Smooth muscle cell (in vitro differentiated cells): ENCODE measurements at regions not wholly inside any gene's neighbourhood (a gene's known extent, or its start where the extent isn't known, plus 50 kb on each side); places are given as distances from the start of the nearest gene placed in this dataset.

ENCODE experiments used
- DNase-seq: peaks from one replicate; lab custom pipeline; 2025; ENCODE audit not compliant: unreplicated experiment; lab: John Stamatoyannopoulos, UW
- H2AFZ ChIP-seq: fragments of 200-600 bp; sonication (generic); 2 replicates; pipeline ENCODE4 v1.6.0; 2016; ENCODE audit warnings: antibody characterized with exemption, low read depth, mild to moderate bottlenecking
- H3F3A ChIP-seq: fragments of 200-600 bp; sonication (generic); 2 replicates; pipeline ENCODE4 v1.6.0; 2017; ENCODE audit warnings: antibody characterized with exemption, low read depth
- H3K27ac ChIP-seq: fragments of 200-600 bp; sonication (generic); 2 replicates; pipeline ENCODE4 v1.5.1; 2016; ENCODE audit warnings: low read depth, mild to moderate bottlenecking
- H3K27me3 ChIP-seq: fragments of 200-600 bp; sonication (generic); 2 replicates; pipeline ENCODE4 v1.6.1; 2016; ENCODE audit warnings: low read depth, mild to moderate bottlenecking
- H3K36me3 ChIP-seq: fragments of 200-600 bp; sonication (generic); 2 replicates; pipeline ENCODE4 v1.5.1; 2016; ENCODE audit warnings: low read depth
- H3K4me1 ChIP-seq: fragments of 200-600 bp; sonication (generic); 2 replicates; pipeline ENCODE4 v1.5.1; 2016; ENCODE audit warnings: low read depth
- H3K4me2 ChIP-seq: fragments of 200-600 bp; sonication (generic); 2 replicates; pipeline ENCODE4 v1.6.0; 2016; ENCODE audit warnings: mild to moderate bottlenecking
- H3K4me3 ChIP-seq: fragments of 200-600 bp; sonication (generic); 2 replicates; pipeline ENCODE4 v1.5.1; 2016; ENCODE audit warnings: mild to moderate bottlenecking
- H3K79me2 ChIP-seq: fragments of 200-600 bp; sonication (generic); 2 replicates; pipeline ENCODE4 v1.6.0; 2016; ENCODE audit warnings: low read depth, mild to moderate bottlenecking
- H3K9ac ChIP-seq: fragments of 200-600 bp; sonication (generic); 2 replicates; pipeline ENCODE4 v1.6.0; 2016; ENCODE audit warnings: low read depth
- H3K9me3 ChIP-seq: fragments of 200-600 bp; sonication (generic); replicated peaks from 2 replicates; pipeline ENCODE4 v1.5.1; 2016; ENCODE audit warnings: low read depth
- H4K20me1 ChIP-seq: fragments of 200-600 bp; sonication (generic); 2 replicates; pipeline ENCODE4 v1.6.0; 2016; ENCODE audit warnings: low read depth
- WGBS: methylation state at CpG from one replicate; pipeline ENCODE4 v1.1.7; 2016; ENCODE audit warnings: low lambda C conversion rate; 5-methylcytosine and 5-hydroxymethylcytosine counted together
- TF ChIP-seq, protein P1 (sequence below): fragments of 200-600 bp; sonication (generic); IDR thresholded peaks from 2 replicates; pipeline ENCODE4 v1.5.1; 2017; ENCODE audit warnings: borderline replicate concordance, mild to moderate bottlenecking, antibody characterized with exemption; ENCODE audit not compliant: insufficient read depth, poor library complexity, severe bottlenecking

DNA sequence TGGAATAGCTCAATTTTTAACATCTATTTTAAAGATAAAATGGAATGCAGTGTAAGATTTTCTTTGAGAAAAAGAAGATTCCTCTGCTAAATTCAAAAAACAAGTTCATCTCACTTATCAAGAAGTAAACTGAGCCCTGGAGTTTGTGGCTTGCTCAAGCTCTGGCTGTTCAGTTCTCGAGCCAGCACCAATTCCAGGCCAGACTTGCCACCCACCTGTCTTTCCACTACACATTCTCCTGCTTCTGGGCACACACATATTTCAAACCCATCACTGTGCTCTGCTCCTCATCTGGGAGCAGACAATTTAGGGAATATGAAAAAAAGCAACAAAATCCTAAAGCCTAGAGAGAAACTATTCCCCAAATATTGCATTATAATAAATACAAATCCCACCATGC is 424.5 kb downstream of the ENC1 start:
- no peak overlapping the region for H3K4me3 ChIP-seq
- no peak overlapping the region for H3K9ac ChIP-seq
- H3F3A ChIP-seq: no peaks in the 10 kb centered on the region
- H3K36me3 ChIP-seq: no peaks in the 10 kb centered on the region
- H3K79me2 ChIP-seq: no peaks in the 10 kb centered on the region
- H3K9me3 ChIP-seq: peaks cover 4% of the 10 kb centered on the region
- no peaks in the 10 kb centered on the region for H3K27me3 ChIP-seq
- 47% methylated on average over 1 of the region's 1 CpG for WGBS
- H3K4me1 ChIP-seq: no peaks in the 10 kb centered on the region
- H2AFZ ChIP-seq: no peak overlapping the region
- H3K4me2 ChIP-seq: no peak overlapping the region
- no peak for DNase-seq
- no peaks in the 10 kb centered on the region for H4K20me1 ChIP-seq
- no peak overlapping the region for H3K27ac ChIP-seq
- TF ChIP-seq, protein P1, sequence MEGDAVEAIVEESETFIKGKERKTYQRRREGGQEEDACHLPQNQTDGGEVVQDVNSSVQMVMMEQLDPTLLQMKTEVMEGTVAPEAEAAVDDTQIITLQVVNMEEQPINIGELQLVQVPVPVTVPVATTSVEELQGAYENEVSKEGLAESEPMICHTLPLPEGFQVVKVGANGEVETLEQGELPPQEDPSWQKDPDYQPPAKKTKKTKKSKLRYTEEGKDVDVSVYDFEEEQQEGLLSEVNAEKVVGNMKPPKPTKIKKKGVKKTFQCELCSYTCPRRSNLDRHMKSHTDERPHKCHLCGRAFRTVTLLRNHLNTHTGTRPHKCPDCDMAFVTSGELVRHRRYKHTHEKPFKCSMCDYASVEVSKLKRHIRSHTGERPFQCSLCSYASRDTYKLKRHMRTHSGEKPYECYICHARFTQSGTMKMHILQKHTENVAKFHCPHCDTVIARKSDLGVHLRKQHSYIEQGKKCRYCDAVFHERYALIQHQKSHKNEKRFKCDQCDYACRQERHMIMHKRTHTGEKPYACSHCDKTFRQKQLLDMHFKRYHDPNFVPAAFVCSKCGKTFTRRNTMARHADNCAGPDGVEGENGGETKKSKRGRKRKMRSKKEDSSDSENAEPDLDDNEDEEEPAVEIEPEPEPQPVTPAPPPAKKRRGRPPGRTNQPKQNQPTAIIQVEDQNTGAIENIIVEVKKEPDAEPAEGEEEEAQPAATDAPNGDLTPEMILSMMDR: no peak

DNA sequence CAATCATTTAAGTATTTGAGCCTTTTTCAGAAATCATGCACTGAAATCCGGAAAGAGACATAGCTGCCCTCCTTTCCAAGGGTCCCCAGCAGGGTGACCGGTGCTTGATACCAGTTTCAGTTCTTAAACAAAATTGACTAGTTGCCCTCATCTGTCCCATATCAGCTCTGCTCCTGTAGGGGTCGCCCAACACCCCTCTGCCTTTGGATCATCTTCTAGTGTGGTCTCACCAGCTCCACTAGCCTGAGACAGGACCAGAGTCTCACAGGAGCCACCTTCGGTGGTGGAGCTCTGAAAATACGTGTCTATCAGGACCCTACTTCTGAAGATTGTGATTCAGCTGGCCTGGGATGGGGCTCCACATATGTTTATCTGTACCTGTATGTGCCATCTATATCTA is 428.2 kb downstream of the ENC1 start:
- Histone ChIP-seq H3F3A (peaks cover 2% of the 10 kb centered on the region), H3K9ac (no peak overlapping the region), H3K27me3 (no peaks in the 10 kb centered on the region), H2AFZ (no peak overlapping the region), H3K36me3 (no peaks in the 10 kb centered on the region), H3K27ac (no peak overlapping the region), H3K4me1 (peaks cover under 1% of the 10 kb centered on the region), H3K4me3 (no peak overlapping the region), H3K79me2 (no peaks in the 10 kb centered on the region), H4K20me1 (no peaks in the 10 kb centered on the region), H3K9me3 (no peaks in the 10 kb centered on the region), H3K4me2 (no peak overlapping the region)
- 70% methylated on average over 5 of the region's 5 CpGs for WGBS
- TF ChIP-seq, protein P1: peak; percentile 27
- DNase-seq: no peak

DNA sequence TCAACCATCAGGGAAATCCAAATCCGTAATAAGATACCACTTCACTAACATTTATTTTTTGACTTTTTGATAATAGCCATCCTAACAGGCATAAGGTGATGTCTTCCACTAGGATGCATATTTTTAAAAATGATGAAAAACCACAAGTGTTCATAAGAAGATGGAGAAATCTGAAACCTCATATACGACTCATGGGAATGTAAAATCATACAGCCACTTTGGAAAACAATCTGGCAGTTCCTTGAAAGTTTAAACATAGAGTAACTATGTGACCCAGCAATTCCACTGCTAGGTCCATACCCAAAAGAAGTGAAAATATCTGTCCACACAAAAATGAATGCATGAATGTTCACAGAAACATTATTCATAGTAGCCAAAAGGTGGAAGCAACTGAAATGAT is 431.0 kb downstream of the ENC1 start:
- Histone ChIP-seq H3F3A (peaks cover 12% of the 10 kb centered on the region), H3K36me3 (no peaks in the 10 kb centered on the region), H4K20me1 (no peaks in the 10 kb centered on the region), H3K27ac (no peak overlapping the region), H3K4me1 (peaks cover 10% of the 10 kb centered on the region), H3K4me3 (no peak overlapping the region), H3K4me2 (no peak overlapping the region), H3K9ac (no peak overlapping the region), H3K9me3 (no peaks in the 10 kb centered on the region), H3K79me2 (no peaks in the 10 kb centered on the region), H3K27me3 (no peaks in the 10 kb centered on the region), H2AFZ (no peak overlapping the region)
- 80% methylated on average over 2 of the region's 2 CpGs for WGBS
- TF ChIP-seq, protein P1: no peak
- no peak for DNase-seq
